HG03097 (cell line): ENCODE measurements at regions not wholly inside any gene's neighbourhood (a gene's known extent, or its start where the extent isn't known, plus 50 kb on each side); places are given as distances from the start of the nearest gene placed in this dataset.
"Not testable (repeated sequence)": the region's sequence is repeated elsewhere in the genome, so short reads cannot be mapped to it uniquely, and the experiment has no call there.

Experiments used
- ATAC-seq: cut with Tn5 transposase; IDR thresholded peaks from one replicate; pipeline ENCODE4 v1.9.1; 2021; ENCODE audit not compliant: unreplicated experiment, low FRiP score

DNA sequence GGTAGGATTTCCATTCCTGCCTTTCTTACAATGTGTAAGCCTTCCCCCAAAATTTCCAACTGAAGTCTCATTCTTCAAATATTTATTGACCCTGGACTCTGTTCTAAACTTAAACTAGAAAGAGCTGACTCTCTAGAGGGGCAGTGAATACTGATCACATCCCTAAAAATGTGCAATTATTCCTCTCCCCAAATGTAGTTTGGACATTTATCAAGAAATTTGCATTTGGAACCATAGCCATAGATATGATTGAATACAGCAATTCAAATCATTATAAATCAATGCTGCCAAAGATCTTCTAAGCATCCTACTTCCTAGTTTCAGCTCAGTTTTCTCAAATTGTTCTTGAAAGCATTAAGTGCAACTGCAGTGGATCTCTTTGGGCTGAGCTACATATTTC lies 525.7 kb downstream of the RAB28 start:
- no peak for ATAC-seq

DNA sequence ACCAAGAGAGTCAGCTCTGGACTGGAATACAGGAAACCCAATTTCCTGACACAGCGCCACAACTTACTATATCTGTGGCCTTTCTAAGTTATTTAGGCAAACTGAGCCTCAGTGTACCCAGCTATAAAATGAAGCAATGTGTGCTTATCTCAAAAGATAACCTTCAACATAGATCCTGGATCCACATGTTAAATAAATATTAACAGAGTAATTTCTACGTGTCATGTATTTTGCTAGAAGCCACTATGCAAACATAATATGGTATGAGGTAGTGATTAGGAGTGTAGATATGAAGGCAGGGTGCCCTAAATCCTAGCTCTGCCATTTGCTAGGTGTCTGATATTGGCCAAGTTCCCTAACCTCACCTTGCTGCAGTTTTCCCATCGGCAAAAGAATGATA lies 527.0 kb downstream of the RAB28 start:
- no peak for ATAC-seq

DNA sequence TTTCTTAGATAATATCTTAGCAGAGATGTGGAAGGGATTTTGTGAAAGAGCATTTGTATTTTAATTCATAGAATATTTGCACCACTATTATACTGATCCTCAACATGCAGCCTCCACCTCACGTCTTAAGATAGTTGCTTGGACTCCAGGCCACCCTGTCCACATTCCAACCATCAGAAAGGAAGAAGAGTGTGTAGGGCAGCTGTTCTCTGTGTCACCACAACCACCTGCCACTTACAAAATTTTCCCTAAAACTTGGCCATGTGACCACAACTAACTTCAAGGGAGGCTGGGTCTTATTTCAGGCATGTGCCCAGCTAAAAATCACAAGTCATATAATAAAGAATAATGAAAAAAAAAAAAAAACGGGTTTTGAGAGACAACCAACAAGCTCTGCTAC lies 528.1 kb downstream of the RAB28 start:
- no peak for ATAC-seq

DNA sequence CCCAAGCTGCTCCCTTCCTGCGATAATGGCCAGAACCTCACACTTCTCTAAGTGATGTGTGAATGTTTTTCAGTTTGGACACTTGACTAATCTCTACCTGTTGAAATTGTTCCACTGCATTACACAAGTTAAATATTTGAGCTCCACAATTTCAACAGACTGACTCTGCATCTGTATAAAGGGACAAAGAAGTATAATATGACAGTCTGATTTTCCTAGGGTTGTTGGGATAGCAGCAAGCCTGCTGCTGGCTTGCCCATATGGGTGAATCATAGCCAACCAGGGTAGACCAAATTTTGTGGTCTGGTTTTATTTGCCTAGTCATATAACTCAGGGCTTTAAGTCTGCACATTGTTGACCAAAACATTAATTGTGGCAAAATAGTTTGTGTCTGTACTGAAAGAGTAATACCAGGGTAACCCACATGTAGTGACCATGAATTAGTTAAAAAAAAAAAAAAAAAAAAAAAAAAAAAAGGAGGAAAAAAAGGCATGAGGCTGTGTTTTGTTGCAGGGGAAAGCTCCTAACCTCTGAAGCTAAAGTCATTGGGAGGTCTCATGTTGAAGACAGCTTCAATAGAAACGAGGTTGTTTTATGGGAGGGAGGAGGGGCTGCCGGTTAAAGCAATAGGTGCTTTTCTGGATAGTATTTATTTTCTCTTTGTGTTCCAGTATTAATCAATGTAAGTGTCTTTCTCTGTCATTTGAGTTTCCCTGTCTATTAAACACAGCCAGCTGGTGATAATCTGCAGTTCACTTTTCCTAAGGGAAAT lies 534.2 kb downstream of the RAB28 start:
- no peak for ATAC-seq

DNA sequence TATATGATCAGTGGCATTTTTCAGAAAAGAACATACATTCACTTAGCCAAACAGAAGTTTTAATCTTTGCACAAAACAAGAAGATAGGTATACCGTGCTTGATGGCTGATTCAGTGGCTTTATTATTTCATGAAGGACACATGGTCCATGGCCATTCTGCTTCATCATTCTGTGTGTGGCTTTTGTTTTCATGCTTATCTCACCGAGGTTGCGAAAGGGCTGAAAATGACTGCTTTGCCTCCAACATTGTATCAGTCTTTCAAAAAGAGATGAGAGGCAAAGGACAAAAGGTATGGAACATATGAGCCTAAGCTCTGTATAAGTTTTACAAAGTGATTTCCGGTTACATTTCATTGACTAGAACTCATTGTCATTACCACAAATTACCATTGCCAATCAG lies 541.1 kb downstream of the RAB28 start:
- ATAC-seq, result no peak

DNA sequence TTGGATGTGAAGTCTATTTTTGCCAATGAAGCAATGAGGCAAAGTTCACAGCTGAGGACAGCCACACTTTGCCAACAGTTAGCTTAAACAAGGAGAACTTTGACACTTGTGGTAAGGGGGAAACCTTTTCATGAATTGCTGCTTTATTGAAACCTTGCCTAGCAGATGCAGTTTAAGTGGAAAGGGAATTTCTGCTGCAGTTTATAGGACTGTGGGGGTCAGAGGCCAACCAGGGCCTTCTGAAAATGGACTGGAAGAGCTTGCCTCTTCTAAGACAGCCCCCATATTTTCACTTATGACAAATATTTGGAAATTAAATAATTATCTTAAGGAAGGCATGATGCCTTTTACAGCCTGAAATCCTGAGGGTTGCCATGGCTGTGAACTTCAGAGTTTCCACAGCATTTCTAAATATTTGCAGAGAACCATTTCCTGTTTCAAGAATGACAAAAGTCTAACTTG lies 550.3 kb downstream of the RAB28 start:
- no peak for ATAC-seq

DNA sequence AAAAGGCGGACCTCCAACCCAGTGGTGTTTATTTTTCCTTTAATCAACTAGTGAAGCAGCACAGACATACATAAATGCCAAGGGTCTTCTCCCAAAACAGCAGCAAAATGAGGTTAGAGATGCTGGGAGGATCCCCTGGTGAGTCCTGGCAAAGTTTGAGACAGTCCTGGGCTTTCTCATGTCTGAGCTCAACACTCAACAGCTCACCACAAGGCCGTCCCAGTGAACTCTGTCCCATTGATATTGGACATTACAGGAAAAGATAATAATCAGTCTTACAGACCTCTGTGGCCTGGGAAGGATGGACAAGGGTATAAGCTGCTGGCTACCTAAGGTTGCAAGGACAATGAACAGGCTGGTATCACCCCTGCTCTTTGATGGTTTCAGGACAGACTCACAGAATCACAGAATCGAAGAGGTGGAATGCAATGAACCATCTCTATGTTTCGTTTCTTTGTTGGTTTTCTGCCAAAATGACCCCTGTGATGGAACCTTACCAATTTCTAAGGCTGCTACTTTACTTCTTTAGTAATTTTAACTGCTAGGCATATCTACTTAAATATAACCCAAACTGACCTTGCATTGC lies 551.8 kb downstream of the RAB28 start:
- no peak for ATAC-seq

DNA sequence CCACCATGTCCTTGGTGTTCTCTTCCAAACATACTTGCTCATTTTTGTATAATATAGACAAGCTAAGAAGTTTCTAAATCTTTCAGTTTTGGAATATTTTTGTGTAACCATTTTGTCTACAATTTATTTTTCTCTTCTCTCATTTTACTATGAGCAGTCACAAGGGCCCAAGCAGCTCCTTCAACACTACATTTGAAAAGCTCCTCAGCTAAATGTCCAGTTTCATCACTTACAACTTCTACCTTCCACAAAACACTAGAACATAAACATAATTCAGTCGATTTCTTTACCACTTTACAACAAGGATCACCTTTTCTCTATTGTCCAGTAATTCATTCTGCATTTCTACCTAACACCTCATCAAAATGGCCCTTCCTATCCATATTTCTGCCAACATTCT lies 554.4 kb downstream of the RAB28 start:
- ATAC-seq, result no peak

DNA sequence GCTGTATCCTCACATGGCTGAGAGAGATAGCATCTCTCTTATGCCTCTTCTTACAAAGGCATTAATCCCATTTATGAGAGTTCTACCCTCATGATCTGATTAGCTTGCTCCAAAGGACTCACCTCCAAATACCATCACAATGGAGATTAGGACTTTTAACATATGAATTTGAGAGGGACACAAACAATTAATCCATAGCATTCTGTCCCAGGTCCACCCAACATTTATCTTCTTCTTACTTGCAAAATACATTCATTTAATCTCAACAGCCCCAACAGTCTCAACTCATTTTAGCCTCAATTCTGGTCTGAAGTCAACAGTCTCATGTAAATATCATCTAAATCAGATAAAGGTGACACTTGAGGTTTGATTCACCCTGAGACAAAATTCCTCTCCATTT lies 555.4 kb downstream of the RAB28 start:
- no peak for ATAC-seq

DNA sequence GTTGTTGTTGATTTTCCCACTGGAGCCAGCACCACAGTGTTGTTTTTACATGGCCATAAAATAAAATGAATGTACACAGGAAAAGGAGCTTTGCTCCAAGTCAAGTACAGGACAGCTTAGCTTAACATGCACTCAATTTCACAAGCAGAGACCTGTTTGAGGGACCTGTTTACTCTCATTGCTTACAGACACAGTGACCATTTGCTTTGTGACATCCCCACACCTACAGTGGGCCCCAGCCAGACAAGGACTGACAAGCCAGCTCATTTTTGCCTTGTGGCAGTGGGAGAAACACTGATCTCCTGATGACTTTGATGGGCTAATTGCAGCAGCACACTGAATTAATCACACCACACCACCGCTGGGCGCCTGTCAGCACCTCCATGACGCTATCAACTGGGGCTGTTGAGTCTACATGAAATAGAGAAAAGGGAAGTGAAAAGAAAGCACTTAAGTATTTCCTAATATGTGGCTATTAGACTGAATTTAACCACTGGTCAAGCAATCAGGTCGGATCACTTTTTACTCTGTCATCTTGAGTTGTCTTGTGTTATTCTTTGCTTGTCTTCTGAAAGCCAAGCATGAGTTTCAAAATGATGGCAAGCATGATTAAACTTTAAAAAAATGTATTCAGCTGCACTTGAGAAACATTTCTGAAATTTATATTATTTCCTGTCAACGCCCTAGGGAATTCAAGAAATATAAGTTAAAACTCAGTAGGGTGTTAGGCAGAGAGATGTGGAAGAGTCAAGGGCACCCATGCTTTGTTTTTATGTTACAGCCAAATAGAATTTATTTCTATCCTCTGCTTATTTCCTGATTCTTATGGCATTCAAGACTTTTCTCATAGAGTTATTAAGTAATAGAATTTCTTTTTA lies 557.7 kb downstream of the RAB28 start:
- no peak for ATAC-seq

DNA sequence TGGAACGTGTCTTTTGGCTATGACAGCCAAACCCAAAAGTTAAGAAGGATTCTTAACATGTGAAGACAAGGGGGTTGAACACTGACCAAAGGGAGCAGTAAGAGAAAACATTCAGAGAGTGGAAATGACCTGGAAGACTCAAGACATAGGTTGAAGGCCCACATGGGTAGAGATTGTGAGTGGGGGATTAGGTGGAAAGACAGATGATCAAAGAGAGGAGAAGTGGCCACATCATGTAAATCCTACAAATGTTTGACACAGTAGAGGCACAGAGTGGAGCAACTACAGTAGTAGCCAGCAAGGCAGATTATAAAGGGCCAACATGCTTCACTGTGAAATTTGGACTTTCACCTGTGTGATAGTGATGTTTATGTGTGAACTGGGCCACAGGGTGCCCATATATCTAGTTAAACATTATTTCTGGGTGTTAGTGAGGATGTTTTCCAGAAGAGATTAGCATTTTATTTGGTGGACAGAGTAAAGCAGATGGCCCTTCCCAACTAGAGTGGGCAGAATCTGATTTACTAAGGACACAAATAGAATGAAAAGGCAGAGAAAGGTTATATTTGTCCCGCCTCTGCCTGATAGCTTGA lies 559.3 kb downstream of the RAB28 start:
- ATAC-seq, result no peak

DNA sequence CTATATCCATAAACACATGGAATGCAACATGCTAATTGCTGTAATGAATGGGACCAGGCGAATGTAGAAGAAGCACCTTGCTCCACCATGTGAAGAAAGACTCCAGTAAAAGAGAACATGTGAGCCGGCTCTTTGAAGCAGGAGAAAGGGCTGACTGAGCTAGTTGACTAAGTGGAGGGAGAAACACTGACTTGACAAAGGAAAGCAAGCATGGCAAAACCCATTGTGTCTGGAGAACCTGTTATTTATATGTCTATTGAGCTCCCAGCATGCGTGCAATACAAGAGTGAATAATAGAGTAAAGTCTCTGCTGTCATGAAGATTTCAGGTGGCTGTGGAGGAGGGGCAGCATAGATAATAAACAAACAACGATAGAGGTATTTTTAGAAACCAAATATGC lies 559.9 kb downstream of the RAB28 start:
- ATAC-seq, result no peak

DNA sequence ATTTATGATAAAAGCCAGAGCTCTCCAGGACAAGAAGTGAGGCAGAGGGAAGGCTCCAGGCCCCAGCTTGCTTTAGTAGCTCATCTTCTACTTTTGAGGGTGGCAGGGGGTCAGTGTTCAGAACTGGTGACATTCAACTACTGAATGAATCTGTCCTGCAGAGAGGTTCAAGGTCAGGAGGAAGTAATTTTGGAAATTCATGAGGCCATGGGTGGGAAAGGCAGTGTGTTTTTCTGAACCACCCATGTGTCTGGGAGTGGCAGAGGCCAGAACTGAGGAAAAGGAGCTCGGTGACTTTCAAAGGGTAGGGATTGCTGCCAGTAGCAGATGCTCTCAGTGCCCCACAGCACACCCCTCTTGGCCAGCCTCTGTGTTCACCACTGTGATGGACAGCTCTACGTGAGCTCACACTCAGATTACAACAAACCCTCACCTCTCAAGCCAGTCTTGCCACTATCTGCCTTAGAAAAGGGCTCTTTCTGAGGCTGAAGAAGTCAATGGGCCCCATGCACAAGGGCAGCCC lies 571.2 kb downstream of the RAB28 start:
- ATAC-seq, result no peak

DNA sequence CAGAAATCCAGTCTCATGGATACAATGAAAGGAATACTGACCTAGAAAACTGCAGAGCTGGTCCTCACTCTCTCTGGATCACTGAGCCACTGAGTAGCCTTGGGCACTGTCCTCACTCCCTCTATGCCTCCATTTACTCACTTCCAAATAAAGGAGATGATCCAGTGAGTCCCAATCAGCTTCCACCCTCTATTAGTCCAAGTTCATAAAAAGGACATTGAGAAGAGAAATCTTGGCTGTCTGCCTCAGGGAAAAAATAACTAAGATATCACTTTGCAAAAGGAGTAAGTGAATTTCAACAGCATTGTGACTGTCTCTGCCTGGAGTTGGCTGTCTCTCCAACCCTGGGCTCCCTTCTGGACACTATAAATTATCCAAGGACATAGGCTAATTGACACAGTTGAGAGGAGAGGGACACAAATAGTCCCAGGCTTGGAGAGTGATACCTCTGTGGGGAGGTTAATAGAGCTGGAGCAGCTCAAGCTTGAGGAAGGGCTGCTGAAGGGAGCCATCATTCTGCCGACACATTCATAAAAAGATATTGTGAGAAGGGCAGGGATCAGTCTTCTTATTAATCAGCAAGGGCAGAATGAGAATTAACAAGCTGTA lies 572.3 kb downstream of the RAB28 start:
- no peak for ATAC-seq

DNA sequence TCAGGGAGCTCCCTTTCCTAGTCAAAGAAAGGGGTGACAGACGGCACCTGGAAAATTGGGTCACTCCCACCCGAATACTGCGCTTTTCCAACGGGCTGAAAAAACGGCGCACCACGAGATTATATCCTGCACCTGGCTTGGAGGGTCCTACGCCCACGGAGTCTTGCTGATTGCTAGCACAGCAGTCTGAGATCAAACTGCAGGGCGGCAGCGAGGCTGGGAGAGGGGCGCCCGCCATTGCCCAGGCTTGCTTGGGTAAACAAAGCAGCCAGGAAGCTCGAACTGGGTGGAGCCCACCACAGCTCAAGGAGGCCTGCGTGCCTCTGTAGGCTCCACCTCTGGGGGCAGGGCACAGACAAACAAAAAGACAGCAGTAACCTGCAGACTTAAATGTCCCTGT lies 580.5 kb downstream of the RAB28 start:
- ATAC-seq, result not testable (repeated sequence)

DNA sequence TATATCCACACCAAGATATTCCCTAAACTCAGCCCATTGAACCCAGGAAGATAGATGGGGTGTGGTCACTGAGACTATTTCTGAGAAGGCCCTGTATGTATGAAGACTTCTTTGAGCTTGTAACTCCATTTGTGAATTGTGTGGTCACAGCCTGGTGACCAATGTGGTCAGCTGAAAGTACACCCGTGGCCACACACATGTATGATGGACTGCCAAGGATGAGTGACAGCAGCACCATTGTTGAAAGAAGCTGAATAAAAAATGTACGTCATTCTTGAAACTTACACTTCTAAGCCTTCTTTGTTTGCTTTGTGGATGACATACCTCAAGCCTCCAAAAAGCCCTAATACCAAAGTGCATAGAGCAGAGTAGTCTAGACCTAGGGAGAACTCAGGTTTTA lies 581.4 kb downstream of the RAB28 start:
- no peak for ATAC-seq

DNA sequence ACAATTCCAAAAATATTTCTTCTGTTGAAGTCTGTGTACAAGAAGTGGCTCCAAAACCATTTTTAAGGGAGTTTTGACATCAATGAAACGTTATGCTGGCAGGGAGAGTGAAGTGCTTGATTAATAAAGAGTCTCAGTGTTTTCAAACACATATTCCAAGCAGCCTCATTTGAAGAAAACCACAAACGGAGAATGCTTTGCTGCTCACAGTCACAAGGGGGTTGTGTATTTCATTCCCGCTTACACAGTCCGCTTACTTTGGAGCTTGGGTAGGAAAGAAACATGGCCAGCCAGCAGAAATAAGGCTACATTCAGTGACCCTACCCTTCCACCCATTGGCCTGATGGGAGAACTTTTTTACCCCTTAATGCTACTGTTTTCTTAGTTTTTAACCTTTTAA lies 586.2 kb downstream of the RAB28 start:
- ATAC-seq, result no peak

DNA sequence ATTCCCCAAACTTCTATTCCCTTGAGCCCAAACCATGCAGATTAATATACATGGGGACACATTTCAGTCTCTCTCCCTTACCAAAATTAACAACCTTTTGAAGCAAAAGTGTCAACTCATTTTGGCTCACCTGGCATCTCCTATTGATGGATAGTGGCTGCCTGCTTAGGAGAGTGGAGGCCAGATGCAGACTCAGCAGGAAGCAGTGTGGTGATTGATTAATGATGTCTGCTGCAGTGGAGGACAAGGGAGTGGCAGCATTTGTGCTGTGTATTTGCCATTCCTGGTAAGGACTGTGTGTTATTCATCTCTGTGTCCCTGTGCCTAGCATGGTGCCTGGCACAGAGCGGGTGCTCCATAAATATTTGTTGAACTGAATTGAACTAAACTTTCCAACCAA lies 590.1 kb downstream of the RAB28 start:
- no peak for ATAC-seq

DNA sequence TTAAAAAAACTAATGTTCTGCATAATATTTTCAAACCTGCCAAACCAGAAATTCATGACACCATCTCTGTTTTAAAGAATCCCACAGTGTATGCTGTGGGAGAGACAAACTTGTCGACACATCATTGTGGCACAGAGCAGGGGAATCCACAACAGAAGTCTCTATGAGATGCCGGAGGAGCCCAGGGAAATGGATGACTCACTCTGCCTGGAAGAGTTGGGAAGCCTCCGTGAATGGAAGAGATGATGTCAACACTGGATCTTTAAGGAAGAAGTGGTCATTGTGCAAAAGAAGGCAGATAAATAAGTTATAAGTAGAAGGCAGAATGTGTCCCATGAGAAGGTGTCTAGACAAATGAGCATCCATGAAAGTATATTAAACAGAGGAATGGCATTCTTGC lies 595.1 kb downstream of the RAB28 start:
- ATAC-seq, result no peak
